Embryonic facial prominence (tissue), 1 donor: ENCODE measurements at regions not wholly inside any gene's neighbourhood (a gene's known extent, or its start where the extent isn't known, plus 50 kb on each side); places are given as distances from the start of the nearest gene placed in this dataset.

Source experiments
- DNase-seq: peaks from one replicate; pipeline ENCODE4 v3.0.0-alpha.2; 2016; ENCODE audit errors: extremely low spot score

GRCh38 chr7:49247759-49248158 lies 323.4 kb downstream of the CDC14C start:
- no peak for DNase-seq

GRCh38 chr7:49255054-49255453 lies 330.7 kb downstream of the CDC14C start:
- DNase-seq, result no peak

DNA sequence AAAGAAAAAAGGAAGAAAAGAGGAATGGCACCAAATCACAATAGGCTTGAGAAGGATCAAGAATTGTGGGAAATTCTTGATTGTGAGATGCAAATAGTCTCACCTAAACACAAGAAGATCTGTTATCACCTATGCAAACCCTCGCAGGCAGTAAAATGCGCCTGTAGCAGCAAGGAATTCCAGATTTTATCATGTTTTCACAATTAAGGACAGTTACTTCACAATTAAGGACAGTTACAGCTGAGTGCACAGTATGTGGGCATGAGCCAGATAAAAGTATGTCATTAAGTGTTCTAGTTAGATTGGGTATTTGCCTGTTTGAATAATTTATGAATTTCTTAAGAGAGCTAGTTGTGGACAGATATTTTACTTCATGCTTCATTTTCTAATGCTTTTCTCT lies 336.2 kb downstream of the CDC14C start:
- no peak for DNase-seq

DNA sequence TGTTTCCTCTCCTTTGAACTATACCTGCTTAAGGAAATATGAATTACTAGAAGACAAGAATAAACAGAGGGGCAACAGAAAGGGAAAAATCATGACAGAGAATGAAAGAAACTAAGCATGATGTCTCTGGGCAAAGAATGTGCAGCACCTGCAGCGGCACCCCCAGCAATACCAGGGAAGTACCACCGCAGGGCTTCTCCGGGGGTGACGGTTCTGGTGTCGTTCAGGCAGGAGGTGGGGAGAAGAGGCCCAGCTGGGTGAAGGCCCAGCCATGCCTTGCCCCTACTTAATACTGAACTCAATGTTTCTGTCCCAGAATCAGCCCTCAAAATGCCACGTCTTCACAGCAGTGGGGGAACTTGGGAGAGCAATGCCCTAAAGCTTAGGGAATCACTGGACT lies 337.6 kb downstream of the CDC14C start:
- DNase-seq, result no peak

- no peak for DNase-seq
These were observed 340.2 kb downstream of the CDC14C start for GRCh38 chr7:49264530-49264929.

DNA sequence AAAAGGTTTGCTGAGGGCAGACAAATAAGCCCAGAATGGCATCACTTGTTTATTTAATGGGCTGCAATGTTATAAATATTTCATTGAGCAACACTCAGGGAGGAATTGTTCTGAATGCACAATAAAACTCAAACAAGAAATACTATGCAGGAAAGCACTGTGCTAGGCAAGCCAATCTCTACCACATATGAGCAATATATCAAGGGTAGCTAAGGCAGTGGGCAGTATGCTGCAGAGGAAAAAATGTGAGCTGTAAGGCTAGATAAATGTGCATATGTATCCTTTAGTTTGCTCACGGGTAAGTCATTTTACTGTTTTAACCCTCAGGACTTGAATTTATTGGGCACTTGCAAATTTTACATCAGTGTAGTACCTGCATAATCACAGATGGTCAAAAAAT lies 349.6 kb downstream of the CDC14C start:
- DNase-seq, result no peak

DNA sequence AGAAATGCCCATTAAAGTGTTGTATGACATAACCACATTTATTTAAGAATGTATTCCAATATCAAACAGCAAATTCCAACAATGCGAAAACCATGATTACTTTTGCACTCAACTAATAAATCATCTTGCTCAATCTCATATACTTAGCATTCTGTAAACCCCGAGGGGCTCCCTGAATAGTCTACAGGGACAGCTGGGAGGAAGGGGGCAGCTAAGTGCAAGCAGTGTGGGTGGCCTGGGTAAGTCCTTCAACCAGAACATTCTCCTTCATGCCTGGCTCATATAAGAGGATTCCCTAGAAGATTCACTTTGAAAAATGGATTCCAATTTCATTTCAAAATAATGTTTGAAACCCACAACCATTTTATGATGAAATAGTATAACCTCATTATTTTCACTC lies 355.5 kb downstream of the CDC14C start:
- no peak for DNase-seq

- DNase-seq, result no peak
These were observed 363.3 kb downstream of the CDC14C start for GRCh38 chr7:49287653-49288052.

- DNase-seq, result no peak
These were observed 370.3 kb downstream of the CDC14C start for GRCh38 chr7:49294611-49295010.

DNA sequence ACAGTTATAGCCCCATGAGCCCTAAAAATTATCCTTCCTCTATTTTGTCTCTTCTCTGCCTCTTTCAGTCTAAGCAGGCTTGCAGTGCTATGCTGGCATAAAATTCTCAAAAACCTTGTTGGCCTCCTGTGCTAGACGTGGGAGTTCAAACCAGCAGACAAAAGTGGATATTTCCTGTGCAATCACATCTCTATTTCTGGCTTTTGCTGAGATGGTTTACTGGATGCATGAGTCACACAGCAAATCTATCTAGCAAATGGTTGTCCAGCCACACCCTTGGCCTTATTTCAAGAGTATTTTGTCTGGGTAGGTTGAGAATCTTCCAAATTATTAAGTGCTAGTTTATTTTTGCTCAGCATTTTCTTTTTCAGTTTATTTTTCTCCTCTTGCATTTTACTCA lies 370.8 kb downstream of the CDC14C start:
- no peak for DNase-seq

GRCh38 chr7:49297958-49298357 lies 373.6 kb downstream of the CDC14C start:
- DNase-seq, result no peak

GRCh38 chr7:49308787-49309186 lies 384.4 kb downstream of the CDC14C start:
- no peak for DNase-seq

DNA sequence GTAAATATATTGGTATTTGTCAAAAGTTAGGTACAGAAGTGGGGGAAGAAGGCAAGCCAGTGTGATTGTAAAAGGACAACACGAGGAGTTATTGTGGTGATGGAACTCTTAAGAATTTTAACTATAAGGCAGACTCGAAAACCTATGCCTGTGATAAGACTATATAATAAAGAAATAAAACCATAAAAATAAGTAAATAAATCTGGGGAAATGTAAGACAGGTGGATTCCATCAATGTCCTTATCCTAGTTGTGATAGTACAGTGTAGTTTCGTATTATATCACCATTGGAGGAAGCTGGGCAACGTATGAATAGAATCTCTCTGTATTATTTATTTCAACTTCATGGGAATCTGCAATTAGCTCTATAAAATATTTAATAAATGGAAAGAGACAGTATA lies 395.7 kb downstream of the CDC14C start:
- DNase-seq, result no peak

- DNase-seq, result no peak
These were observed 397.5 kb downstream of the CDC14C start for GRCh38 chr7:49321843-49322242.

DNA sequence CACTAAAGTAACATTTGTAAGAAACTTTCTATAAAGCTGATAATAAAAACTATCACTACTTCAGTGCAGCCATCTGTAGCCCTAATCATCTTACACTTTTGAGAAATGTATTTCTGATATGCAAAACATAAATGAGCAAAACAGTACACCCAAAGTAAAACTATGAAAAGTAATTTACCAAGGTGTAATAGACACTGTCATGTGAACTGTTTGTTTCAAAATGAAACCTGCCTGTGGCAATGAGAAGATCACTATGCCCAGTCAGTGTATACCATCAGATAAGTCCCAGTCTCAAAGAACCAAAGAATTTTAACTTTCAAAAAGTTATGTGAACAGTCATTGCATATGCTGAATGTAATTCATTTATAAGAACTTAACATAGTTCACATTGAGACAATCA lies 398.1 kb downstream of the CDC14C start:
- no peak for DNase-seq

DNA sequence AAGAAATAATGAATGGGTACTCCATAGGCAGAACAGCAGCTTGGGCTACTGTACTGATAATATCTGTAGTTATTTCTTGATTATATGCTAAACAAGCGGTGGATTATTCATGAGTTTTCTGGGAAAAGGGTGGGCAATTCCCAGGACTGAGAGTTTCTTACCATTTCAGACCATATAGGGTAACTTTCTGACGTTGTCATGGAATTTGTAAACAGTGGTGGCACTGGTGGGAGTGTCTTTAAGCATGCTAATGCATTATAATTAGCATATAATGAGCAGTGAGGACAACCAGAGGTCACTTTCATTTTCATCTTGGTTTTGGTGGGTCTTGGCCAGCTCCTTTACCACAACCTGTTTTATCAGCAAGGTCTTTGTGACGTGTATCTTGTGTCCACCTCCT lies 399.7 kb downstream of the CDC14C start:
- DNase-seq, result no peak

GRCh38 chr7:49324707-49325106 lies 400.4 kb downstream of the CDC14C start:
- DNase-seq, result no peak

GRCh38 chr7:49325571-49325970 lies 401.2 kb downstream of the CDC14C start:
- no peak for DNase-seq

GRCh38 chr7:49327155-49327554 lies 402.8 kb downstream of the CDC14C start:
- no peak for DNase-seq

DNA sequence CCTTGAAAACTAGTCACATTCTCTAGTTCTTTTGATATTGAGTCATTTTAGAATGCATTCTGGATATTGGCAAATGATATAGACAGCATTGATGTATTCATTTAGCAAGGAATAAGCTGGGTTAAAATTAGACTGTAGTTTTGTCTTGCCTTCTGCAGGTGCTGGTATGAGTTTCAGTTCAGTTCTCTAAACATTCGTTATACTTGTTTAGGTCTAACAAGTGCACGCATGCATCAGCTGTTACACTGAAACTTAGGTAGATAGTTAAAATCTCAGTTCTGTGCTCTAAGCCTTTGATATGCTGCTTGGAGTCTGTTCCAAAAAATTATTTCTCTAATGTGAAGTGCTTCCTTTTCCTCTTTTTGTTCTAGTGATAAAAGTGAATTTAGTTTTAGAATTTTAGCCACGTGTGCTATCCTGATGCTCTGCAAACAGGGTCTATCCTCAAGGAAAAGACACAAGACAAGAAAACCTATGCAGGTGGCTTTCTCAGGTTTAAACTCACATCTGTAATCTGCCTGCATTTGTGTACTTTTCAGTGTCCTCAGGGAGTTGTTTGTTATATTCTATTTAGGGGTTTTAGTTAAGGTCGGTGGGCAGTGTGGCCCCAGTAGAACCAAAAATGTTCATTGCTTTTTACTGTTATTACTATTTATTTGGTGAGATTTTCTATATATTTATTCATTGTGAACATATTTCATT lies 409.0 kb downstream of the CDC14C start:
- no peak for DNase-seq

GRCh38 chr7:49341849-49342248 lies 417.5 kb downstream of the CDC14C start:
- DNase-seq, result no peak

- no peak for DNase-seq
These were observed 420.2 kb downstream of the CDC14C start for GRCh38 chr7:49344556-49344955.

DNA sequence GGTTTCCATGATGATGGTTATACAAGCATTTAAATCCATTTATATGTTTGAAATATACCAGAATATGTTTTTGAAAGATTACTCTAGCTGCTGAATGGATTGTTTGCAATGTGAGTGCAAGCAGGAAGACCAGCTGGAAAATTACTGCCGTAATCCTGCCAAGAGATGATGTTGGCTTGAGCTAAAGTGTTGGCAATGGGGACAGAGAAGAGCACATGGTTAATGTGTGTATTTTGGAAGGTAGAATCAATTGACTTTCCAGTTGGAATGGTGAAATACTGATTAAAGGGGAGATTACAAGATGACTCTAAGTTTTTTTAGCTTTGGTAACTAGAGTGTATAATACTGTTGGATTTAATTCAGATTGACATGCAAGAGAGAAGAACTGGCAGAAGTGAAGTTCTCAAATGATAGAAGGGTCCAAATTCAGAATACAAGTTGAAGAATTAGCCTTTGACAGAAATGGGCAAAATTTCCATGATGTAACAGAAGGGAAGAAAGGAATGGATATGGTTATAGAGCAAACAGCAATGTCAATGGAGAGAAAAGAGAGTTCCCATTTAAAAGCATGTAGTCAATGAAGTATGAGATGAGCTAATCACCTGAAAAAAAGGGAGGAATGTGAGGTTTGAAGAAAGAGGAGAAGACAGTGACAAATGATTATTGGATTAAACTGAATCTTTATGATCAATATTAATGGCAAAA lies 422.0 kb downstream of the CDC14C start:
- DNase-seq, result no peak

DNA sequence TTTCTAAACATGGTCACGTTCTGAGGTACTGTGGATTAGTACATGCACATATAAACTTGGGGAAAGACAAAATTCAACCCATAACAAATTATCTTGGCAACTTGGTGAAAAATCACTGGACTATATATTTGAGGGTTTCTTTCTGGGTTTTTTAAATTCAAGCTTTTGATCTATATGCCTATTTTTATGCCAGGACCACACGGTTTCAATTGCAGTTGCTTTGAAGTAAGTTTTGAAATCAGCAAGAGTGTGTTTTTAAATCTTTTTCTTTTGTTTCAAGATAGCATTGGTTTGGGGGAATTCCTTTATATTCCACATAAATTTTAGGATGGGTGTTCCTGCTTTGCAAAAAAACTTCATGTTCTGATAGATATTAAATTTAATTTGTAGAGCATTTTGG lies 406.4 kb upstream of the VWC2 start:
- DNase-seq, result no peak
